Epithelial cell of esophagus (primary cell): ENCODE measurements at regions not wholly inside any gene's neighbourhood (a gene's known extent, or its start where the extent isn't known, plus 50 kb on each side); places are given as distances from the start of the nearest gene placed in this dataset.

Experiments
- DNase-seq: peaks from one replicate; pipeline ENCODE4 v3.0.0; 2010; ENCODE audit warnings: low read depth
- H3K4me3 ChIP-seq: 2 replicates; pipeline ENCODE4 v1.5.1; 2011; ENCODE audit warnings: mild to moderate bottlenecking, low read length, control low read depth
- CTCF ChIP-seq: IDR thresholded peaks from 2 replicates; pipeline ENCODE4 v1.5.1; 2011; ENCODE audit warnings: low read depth, mild to moderate bottlenecking, low read length, control low read depth, inconsistent platforms; ENCODE audit not compliant: insufficient read depth; ENCODE audit errors: missing control alignments

GRCh38 chr20:59402681-59403080 is 102.3 kb downstream of the EDN3 start:
- TF ChIP-seq CTCF = no peak
- DNase-seq = peak; percentile 13
- H3K4me3 ChIP-seq = no peak overlapping the region

- no peak overlapping the region for H3K4me3 ChIP-seq
- TF ChIP-seq CTCF = peak; percentile 40
- DNase-seq = peak; percentile 5
These were observed 103.0 kb downstream of the EDN3 start for GRCh38 chr20:59403261-59403961.

- H3K4me3 ChIP-seq = no peak overlapping the region
- TF ChIP-seq CTCF = no peak
These were observed 103.5 kb downstream of the EDN3 start for GRCh38 chr20:59403962-59404314.

GRCh38 chr20:59404749-59405148 is 104.3 kb downstream of the EDN3 start:
- H3K4me3 ChIP-seq = no peak overlapping the region
- DNase-seq = no peak
- no peak for TF ChIP-seq CTCF

More at GRCh38 chr20:59403962-59404314, 103.5 kb downstream of the EDN3 start:
- no peak for DNase-seq

GRCh38 chr20:59405226-59406200 is 105.1 kb downstream of the EDN3 start:
- TF ChIP-seq CTCF = no peak
- DNase-seq = no peak
- no peak overlapping the region for H3K4me3 ChIP-seq

GRCh38 chr20:59406446-59406845 is 106.0 kb downstream of the EDN3 start:
- H3K4me3 ChIP-seq = no peak overlapping the region
- DNase-seq = no peak
- TF ChIP-seq CTCF = no peak
